NCI-H2196 treated with DMSO at 0.1 percent for 48 hours (cell line): ENCODE measurements at regions not wholly inside any gene's neighbourhood (a gene's known extent, or its start where the extent isn't known, plus 50 kb on each side); places are given as distances from the start of the nearest gene placed in this dataset.

Experiments used
- DNase-seq: peaks from one replicate; lab custom pipeline; 2025; ENCODE audit not compliant: unreplicated experiment; lab: John Stamatoyannopoulos, UW

DNA sequence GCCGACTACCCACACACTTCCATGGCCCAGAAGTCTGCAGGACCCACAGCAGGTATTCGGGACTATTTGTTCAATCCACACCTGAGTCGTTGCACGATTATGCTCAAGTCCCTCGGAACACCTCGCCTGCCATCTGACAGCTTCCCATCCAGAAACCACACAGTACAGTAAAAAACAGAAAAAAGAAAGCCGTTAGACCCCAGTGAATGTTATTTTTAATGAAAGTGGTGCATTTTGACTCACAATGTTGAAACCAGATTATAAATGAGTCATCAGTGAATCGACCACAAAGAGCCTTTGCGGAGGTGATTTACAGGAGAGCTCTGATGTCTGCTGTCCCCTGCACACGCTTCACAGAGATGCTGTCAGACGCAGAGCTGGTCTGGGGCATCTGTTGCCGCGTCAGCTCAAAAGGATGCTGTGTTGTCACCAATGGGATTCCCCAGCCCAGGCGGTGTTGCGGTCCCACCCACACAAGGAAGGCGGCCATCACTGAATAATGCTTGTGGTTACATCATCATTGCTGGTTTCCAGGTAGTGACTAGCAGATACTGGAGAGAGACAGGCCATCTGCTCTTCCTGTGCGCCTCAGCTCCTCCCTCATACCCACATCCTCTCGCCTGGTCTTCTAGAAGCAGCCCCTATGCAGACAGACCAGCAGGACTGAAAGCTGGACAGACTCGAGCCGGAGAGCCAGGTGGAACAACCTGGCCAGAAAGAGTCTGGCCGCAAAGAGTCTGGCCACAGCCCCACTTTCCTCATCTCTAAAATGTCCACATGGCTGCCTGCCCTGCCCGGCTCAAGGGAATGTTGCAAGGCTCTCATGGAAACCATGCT is 116.8 kb downstream of the TOMM20 start:
- DNase-seq: peak; percentile 6

DNA sequence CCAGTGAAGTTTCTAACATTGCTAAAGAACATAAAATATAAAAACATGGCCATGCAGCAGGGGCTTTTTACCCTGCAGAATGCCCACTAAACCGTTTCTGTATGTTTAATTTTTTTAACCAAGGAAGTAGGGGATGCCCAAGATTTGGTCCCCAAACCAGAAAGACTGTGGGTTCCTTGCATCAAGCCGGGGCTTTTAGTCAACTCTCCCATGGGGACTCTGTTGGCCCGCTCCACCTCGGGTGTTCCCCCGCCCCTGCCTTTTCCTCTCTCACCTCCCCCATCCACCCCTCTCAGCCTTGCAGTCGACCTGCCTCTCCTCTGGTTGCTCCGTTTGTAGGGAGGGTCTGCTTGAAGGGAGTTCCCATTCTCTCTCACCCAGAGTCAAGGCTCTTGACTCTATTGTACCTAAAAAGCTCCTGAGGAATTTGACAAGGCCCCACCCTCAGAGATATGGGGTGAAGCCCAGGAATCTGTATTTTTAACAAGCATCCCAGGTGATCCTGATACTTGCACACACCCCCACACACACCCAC is 117.5 kb downstream of the TOMM20 start:
- DNase-seq: no peak

DNA sequence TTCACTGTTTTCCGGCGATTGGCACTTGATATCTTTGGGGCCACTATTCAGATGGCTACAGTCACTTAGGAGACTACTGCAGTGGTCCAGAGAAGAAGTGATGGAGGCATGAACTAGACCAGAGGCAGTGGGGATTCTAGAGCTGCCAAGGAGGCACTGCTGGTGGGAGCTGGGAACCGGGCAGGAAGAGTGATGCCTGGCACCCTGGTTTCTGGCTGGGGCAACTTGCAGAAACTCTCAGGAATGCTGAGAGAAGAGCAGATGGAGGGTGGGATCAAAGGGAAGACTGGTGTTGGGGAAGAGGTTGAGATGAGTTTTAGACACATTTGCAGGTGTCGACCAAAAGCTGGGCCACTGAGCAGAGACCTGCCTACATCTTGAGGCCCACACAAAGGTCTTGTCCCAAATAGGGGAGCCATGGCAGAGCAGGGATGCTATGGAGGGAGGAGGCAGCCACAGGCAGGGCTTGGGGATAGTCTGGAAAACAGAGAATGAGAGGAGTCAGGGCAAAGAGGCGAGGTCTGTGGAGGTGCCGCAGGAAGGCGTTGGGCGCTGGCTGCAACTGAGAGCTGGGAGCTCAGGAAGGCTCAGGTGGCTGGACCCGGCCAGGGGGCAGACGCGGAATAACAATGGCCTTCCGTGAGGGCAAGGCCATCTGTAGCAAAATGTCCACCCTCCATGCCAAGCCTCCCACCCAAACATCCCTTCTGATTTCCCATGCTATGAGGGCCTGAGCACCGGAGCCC is 118.9 kb downstream of the TOMM20 start:
- no peak for DNase-seq

DNA sequence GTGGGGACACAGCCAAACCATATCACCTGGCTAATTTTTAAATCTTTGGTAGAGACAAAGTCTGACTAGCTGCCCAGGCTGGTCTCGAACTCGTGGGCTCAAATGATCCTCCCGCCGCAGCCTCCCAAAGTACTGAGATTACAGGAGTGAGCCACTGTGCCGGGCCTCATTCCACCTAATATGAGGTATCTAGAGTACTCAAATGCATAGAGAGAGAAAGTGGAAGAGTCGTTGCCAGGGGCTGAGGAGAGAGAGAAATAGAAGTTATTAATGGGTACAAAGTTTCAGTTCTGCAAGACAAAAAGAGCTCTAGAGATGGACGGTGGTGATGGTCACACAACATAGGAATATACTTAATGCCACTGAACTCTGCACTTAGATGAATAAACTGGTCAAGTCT is 119.6 kb downstream of the TOMM20 start:
- DNase-seq: no peak

DNA sequence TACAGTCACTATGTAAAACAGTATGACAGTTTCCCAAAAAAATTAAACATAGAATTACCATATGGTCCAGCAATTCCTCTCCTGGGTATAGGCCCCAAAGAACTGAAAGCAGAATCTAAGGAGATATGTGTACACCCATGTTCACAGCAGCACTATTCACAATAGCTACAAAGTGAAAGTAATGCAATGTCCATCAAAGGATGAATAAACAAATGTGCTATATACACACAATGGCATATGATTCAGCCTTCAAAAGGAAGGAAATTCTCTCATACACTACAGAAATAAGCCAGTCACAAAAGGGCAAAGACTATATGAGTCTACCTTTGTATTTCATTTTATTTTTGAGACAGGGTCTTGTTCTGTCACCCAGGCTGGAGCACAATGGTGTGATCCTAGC is 120.4 kb downstream of the TOMM20 start:
- no peak for DNase-seq

DNA sequence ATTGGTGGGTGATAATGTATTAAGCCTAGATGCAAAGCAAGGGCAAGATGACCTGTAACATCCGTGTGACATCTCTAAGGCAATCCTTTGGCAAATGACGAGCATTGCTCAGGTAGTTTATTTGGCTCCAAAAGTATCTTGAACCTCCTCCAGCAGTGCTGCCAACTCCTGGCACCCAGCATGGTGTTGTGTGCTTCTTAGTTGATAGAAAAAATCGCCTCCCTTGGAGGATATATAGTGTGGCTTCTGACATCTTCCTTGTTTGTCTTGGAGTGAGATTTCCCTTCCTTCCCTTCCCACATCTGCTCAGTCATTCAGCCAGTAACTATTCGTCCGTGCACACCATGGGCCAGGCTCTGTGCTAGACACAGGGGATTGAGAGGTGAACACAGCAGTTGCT is 121.8 kb downstream of the TOMM20 start:
- DNase-seq: no peak

DNA sequence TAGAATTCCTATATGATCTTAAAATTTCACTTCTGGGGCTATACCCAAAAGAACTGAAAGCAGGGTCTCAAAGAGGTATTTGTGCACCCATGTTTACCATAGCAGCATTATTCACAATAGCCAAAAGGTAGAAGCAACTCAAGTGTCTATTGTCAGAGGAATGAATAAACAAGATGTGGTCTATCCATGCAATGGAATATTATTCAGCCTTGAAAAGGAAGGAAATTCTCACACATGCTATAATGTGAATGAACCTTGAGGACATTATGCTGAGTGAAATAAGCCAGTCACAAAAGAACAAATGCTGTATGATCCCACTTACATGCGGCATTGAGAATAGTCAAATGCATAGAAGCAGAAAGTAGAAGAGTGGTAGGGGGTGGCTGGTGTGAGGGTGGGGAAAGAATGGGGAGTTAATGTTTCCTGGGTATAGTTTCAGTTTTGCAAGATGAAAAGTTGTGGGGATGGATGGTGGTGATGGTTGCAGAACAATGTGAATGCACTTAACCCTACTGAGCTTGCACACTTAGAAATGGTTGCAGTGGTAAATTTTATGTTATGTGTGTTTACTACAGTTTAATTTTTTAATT is 122.4 kb downstream of the TOMM20 start:
- DNase-seq: no peak

DNA sequence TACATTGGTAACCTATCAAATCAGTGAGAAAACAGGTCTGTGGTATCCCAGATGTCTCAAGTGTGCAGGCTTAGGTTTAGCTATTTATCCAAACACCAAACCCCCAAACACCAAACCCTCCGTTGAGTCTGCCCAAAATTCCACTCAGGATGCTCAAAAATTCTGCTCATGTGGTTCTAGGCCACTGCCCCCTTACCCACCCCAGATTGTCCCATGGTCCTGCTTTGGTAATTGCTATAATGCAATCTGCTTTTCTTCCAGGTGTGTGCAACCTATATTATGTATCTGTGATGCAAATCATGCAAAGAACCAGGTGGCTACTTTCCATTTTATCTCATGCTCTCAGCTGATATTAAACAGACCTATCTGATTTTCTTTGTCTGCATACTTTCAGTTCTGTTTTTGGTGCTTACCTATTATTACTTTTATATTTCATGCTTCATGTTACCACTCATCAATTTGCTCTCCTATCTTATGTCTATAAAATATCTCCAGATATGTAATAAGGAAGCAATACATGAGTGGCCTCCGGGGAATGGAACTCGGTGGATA is 123.7 kb downstream of the TOMM20 start:
- no peak for DNase-seq

DNA sequence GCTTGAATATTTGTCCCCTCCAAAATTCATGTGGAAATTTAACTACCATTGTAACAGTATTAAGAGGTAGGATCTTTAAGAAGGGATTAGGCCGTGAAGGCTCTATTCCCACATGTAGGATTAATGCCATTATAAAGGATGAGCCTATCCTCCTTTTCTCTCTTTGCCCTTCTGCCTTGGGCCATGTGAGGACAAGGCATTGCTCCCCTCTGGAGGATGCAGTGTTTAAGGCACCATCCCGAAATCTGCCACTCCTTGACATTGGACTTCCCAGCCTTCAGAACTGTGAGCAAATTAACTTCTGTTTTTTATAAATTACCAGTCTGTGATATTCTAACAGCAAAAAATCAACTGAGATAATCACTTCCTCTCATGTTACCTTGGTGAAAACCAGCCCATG is 124.4 kb downstream of the TOMM20 start:
- DNase-seq: no peak

DNA sequence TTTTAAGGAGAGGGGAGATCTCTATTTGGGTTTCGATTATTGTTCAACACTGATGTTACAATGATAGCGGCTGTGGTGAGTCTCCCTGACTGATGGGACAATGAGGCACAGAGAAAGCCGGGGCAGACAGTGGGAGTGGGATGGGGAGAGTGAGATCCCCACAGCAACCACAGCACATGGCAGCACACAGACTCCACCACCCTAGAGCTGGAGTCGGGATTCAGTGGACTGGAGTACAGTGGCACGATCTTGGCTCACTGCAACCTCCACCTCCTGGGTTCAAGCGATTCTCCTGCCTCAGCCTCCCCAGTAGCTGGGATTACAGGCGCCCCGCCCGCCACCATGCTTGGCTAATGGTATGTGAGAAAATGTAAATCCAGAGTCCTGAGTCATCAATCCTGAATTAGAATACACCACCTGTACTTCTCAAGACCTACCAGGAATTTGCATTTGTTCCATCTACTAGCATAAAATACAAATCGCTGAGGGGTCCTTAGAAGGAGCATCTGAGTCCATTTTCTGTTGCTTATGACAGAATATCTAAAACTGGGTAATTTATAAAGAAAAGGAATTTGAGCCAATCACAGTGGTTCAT is 125.8 kb downstream of the TOMM20 start:
- no peak for DNase-seq

DNA sequence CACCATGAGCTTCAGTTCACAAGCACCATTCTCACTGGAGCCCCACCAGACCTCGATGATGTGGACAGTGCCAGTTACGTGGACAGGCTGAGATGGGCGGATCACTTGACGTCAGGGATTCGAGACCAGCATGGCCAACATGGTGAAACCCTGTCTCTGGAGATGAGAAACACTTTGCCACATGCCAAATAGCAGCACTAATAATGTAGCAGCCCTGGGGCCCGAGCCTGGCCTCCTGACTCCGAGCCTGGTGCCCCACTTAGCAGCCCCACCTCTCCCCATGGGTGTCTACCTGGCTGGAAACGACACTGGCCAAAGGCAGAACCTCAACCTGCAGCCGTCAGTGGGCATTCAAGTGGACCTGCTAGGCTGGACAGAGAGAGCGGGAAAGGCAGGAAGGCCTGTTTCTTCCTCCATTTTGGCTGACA is 129.1 kb downstream of the TOMM20 start:
- no peak for DNase-seq

DNA sequence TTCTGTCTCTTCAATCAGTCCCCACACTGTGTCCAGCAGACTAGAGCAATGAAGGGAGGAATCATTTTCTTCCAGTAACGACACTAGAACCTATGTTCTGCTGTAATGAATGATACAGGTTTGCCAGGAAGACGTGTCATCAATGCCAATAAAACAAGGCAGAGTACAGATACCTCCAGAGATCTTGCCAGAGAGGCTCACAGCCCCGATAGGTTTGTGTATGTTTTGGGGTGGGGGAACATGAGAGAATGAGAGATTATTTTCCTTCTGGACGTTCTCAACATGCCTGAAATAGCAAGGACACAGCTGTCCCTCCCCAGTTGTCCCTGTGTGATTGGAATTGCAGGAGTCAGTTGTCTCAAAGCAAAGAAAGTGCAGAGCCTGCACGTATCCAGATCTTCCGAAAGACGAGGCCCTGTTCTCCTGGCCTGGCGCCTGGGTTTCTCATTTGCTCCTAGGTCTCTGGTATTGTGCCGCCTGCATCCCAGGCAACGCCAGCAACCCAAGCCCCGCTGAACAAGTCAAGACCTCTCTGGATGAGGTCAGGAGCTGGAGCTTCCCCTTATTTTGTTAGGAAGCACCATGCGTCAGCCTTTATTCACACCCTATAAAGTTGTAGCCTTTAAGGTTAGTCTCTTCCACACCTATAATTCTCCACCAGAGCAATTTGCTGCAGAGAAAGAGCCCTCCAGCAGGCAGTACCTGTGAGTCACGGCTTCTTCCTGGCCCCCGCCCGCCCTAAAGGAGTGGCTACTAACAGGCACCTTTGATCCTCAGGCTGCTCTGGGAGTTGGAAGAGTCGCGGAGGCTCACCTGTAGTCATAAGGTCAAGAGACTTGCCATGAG is 130.5 kb downstream of the TOMM20 start:
- no peak for DNase-seq

DNA sequence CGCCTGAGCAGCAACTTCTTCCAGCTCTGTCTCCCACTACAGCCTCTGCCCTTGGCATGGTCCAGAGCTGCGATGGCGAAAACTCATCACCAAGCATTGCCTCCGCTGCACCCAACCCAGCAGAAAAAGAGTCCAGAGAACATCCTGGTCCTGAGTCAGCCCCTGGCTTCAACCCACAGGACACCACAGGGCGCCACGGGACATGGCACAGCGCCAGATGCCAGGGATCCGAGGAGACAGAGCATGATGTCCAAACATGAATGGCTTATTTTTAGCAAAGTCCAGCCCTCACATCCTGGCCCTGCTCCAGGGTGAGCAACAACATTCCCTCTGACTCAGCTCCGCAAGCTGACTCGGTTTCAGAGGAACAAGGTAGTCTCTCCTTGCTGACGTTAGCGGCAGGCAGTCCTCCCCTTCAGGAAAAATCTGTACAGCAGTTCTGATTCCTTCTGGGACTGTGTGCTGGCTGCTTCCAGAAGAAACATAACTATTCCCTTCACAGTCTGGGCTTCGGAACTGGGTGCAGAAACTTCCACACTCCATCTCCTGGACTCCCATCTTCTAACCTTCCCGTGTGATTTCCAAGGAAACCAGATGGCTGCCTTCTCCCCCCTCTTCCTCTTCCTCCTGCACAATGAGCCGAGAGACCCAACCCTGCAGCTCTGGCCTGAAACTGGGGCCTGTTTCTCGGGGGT is 131.3 kb downstream of the TOMM20 start:
- peak; percentile 37 for DNase-seq

DNA sequence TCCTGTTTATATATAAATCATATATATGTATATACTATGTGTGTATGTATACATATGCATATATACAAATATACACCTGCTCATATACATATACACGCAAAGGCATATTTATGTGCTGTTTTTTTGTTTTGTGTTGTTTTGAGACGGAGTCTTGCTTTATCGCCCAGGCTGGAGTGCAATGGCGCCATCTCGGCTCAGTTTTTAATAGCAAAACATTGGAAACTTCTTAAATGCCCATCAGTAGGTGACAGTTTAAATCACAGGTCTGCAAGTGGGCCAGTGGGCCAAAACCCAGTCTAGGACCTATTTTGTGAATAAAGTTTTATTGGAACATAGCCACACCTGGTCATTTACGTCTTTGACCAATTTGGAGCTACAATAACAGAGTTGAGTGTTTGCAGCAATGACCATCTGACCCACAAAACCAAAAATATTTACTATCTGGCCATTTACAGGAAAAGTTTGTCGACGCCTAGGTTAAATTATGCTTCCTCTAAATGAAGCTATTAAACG is 132.3 kb downstream of the TOMM20 start:
- no peak for DNase-seq

DNA sequence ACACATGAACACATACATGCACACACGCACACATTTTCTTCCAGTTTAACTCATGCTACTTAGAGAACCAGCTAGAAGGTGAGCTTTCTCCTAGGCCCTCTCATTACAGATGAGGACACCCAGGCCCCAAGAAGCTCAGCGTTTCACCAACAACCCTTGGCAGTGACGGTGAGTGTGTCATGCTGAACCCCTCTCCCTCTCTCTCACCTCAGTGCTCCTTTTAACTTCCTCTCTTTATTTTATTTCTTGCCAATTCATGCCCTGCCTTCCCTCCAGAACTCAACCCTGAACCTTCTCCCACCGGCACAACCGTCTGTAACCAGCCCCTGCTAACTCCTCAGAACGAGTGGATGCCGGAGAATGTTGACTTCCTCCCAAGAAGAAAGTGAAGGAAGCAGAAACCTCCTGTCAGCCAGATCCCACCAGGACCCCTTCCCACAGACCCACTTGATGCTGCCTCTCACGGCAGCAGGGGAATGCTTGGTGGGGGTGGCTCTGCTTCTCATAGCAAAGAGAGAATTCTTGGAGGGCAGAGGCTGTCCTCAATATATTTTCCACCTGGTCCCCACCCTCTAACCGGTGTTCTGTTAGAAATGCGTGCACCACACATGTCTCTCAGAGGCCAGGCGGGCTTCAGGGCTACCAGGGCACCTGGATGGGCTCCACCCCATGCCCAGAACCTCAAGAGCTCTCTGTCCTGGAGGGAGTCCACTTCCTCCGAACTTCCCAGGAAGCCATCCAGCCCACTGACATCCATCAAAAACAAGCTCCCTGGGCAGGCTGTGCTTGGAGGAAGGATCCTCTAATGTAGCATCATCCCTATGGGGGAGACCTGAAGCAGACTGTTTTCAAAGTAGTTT is 134.0 kb downstream of the TOMM20 start:
- DNase-seq: no peak

DNA sequence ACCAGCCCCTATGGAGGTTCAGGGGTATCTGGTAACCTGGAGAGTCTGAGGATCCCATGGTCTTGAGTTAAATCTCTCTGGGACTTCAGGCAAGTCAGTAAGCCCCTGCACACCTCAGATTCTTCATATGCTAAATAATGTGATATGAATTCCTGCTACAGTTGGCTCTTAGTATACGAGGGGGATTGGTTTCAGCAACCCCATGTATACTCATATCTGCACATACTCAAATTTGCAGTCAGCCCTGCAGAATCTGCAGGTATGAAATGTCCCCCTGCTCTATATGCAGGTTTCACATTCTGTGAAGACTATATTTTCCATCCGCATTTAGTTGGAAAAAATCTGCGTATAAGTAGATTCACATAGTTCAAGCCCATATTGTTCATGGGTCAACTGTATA is 136.6 kb downstream of the TOMM20 start:
- no peak for DNase-seq

DNA sequence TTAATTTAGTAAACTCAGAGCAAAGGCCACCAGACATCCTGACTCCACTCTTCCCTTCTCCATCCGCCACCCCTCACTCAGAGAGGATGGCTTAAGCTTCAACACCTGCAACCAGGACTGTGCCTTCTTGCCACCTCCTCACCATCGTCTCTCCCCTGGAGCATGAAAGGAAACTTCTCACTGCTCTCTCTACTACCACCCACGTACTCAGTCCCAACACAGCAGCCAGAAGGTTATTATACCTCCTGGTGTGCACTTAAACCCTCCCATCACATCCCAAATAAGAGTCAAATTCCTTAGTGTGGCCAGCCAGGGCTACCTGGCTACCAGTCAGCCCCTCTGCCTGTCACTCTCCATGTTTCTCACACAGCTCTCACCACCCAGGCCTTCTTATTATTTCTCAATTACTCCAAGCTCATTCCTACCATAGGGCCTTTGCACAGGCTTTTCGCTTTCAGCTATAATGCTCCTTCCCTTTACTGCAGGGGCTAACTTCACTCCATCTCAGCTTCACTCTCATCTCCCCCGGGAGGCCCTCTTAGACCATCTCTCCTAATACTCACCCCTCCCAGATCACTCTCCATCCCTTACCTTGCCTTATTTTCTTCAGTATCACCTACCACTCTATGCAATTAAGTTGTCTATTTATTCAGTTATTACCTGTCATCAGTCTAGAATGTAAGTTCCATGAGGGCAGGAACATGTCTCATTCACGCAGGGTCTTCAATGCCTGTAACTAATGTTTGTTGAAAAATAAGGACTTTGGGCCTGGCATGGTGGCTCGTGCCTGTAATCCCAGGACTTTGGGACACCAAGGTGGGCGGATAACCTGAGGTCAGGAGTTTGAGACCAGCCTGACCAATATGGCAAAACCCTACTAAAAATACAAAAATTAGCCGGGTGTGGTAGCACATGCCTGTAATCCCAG is 137.5 kb downstream of the TOMM20 start:
- no peak for DNase-seq

DNA sequence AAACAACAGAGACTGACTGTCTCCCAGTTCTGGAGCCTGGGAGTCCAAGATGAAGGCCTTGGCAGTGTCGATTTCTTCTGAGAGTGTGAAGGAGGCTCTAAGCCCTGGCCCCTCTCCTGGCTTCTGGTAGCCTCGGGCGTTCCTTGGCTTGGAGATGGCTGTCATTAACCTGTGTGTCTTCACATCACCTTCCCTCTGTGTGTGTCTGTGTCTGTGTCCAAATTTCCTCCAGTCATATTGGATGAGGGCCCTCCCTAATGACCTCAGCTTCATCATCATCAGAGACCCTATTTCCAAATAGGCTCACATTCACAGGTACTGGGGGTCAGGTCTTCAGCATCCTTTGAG is 138.3 kb downstream of the TOMM20 start:
- DNase-seq: no peak
